ENCODE measurements at regions not wholly inside any gene's neighbourhood (a gene's known extent, or its start where the extent isn't known, plus 50 kb on each side); places are given as distances from the start of the nearest gene placed in this dataset.
A peak's percentile ranks its signal among the peaks of the same experiment; 100 is the strongest.
"Not testable (repeated sequence)": the region's sequence is repeated elsewhere in the genome, so short reads cannot be mapped to it uniquely, and the experiment has no call there.

GRCh38 chr5:27773636-27774035, 735.2 kb upstream of the CDH9 start:
- 71 to 76% methylated on average over 1 of the region's 1 CpG for WGBS, 2 donors
- no peak for DNase-seq
- Histone ChIP-seq H3K4me1 (no peaks in the 10 kb centered on the region), H3K4me3 (no peak overlapping the region), H3K27me3 (no peaks in the 10 kb centered on the region), H3K9me3 (no peaks in the 10 kb centered on the region), H3K27ac (no peak overlapping the region), H3K36me3 (ENCODE audit: low read depth, missing control alignments) (no peaks in the 10 kb centered on the region)
- TF ChIP-seq POLR2A (IDR thresholded peaks at IDR 0.05), result no peak
- no peak for TF ChIP-seq CTCF (IDR thresholded peaks at IDR 0.05)
- intact Hi-C loops (cut with DNase I; ENCODE audit: low total_unique reads), result no loop called here

GRCh38 chr5:27773166-27773565, 734.8 kb upstream of the CDH9 start:
- no peak overlapping the region for H3K4me3 ChIP-seq
- no peaks in the 10 kb centered on the region for H3K4me1 ChIP-seq
- DNase-seq, result no peak
- WGBS, 2 donors, result 56 to 65% methylated on average over 3 of the region's 3 CpGs
- no peak for TF ChIP-seq POLR2A (IDR thresholded peaks at IDR 0.05)
- H3K27ac ChIP-seq, result no peak overlapping the region
- intact Hi-C loops (cut with DNase I; ENCODE audit: low total_unique reads), result no loop called here
- no peaks in the 10 kb centered on the region for H3K9me3 ChIP-seq
- no peaks in the 10 kb centered on the region for H3K36me3 ChIP-seq (ENCODE audit: low read depth, missing control alignments)
- H3K27me3 ChIP-seq, result no peaks in the 10 kb centered on the region

GRCh38 chr5:27769748-27770402, 731.5 kb upstream of the CDH9 start:
- no peak for DNase-seq
- Histone ChIP-seq H3K36me3 (ENCODE audit: low read depth, missing control alignments) (no peaks in the 10 kb centered on the region), H3K9me3 (no peaks in the 10 kb centered on the region), H3K27ac (no peak overlapping the region), H3K27me3 (no peaks in the 10 kb centered on the region), H3K4me3 (no peak overlapping the region), H3K4me1 (no peaks in the 10 kb centered on the region)
- 78 to 79% methylated on average over 6 of the region's 6 CpGs for WGBS, 2 donors
- intact Hi-C loops (cut with DNase I; ENCODE audit: low total_unique reads), result no loop called here
- TF ChIP-seq POLR2A (IDR thresholded peaks at IDR 0.05) (no peak), CTCF (IDR thresholded peaks at IDR 0.05) (no peak)

- no peaks in the 10 kb centered on the region for H3K4me1 ChIP-seq
- H3K4me3 ChIP-seq, result no peak overlapping the region
- intact Hi-C loops (cut with DNase I; ENCODE audit: low total_unique reads), result no loop called here
- no peak overlapping the region for H3K27ac ChIP-seq
- H3K27me3 ChIP-seq, result no peaks in the 10 kb centered on the region
- TF ChIP-seq POLR2A (IDR thresholded peaks at IDR 0.05) (no peak), CTCF (IDR thresholded peaks at IDR 0.05) (no peak)
- H3K9me3 ChIP-seq, result no peaks in the 10 kb centered on the region
- no peaks in the 10 kb centered on the region for H3K36me3 ChIP-seq (ENCODE audit: low read depth, missing control alignments)
- no peak for DNase-seq
Observed at GRCh38 chr5:27748847-27749246, 710.5 kb upstream of the CDH9 start.

GRCh38 chr5:27743383-27743979, 705.1 kb upstream of the CDH9 start:
- H3K9me3 ChIP-seq; H3K27ac ChIP-seq; H3K36me3 ChIP-seq (ENCODE audit: low read depth, missing control alignments); intact Hi-C loops (cut with DNase I; ENCODE audit: low total_unique reads); H3K4me1 ChIP-seq; H3K27me3 ChIP-seq: not testable (repeated sequence)
- peak; percentile 39 for DNase-seq
- peak overlapping the region; percentile 25 to 52 for H3K4me3 ChIP-seq
- WGBS, 2 donors, result 72% methylated on average over 30 of the region's 35 CpGs; no CpG with 5 or more reads in 1 of the 2 donors

GRCh38 chr5:27742805-27743204, 704.4 kb upstream of the CDH9 start:
- no peaks in the 10 kb centered on the region for H3K27me3 ChIP-seq
- intact Hi-C loops (cut with DNase I; ENCODE audit: low total_unique reads), result no loop called here
- peak overlapping the region in 1 of 2 donors; percentile 52 for H3K4me3 ChIP-seq
- H3K9me3 ChIP-seq, result no peaks in the 10 kb centered on the region
- H3K36me3 ChIP-seq (ENCODE audit: low read depth, missing control alignments), result no peaks in the 10 kb centered on the region
- 30 to 86% methylated on average over 6 of the region's 6 CpGs for WGBS, 2 donors
- H3K4me1 ChIP-seq, result no peaks in the 10 kb centered on the region
- TF ChIP-seq POLR2A (IDR thresholded peaks at IDR 0.05), result no peak
- TF ChIP-seq CTCF (IDR thresholded peaks at IDR 0.05), result no peak
- no peak for DNase-seq
- no peak overlapping the region for H3K27ac ChIP-seq

Data from testis (tissue), 2 donors.